K562 (cell line): ENCODE measurements at regions not wholly inside any gene's neighbourhood (a gene's known extent, or its start where the extent isn't known, plus 50 kb on each side); places are given as distances from the start of the nearest gene placed in this dataset.

Experiments used
- BHLHE40 ChIP-seq: IDR thresholded peaks from 2 replicates; pipeline ENCODE4 v1.6.1; 2011; ENCODE audit warnings: low read length, improper control_type of control experiment
- CBFA2T3 ChIP-seq: fragments of 450-650 bp; IDR thresholded peaks from 2 replicates; pipeline ENCODE4 v1.6.1; 2017
- CREB1 ChIP-seq, 2 experiments: sonication (generic) in 1 of 2; formaldehyde crosslinking in 1 of 2; IDR thresholded peaks; 2 replicates each; pipeline versions ENCODE4 v1.6.1 to v1.8.0; 2012 to 2022; ENCODE audit warnings: inconsistent platforms in 1 of 2, mild to moderate bottlenecking in 1 of 2, missing genetic modification reagents in 1 of 2, moderate library complexity in 1 of 2
- CREM ChIP-seq: IDR thresholded peaks from 2 replicates; pipeline ENCODE4 v1.6.1; 2014; ENCODE audit warnings: antibody characterized with exemption, low read depth
- EHMT2 ChIP-seq: fragments of 450-650 bp; IDR thresholded peaks from 2 replicates; pipeline ENCODE4 v1.6.1; 2018; ENCODE audit warnings: antibody characterized with exemption
- ELK1 ChIP-seq: sonication (generic); formaldehyde crosslinking; IDR thresholded peaks from 2 replicates; pipeline ENCODE4 v1.8.1; 2022; ENCODE audit warnings: missing genetic modification reagents
- EP400 ChIP-seq: fragments of 450-650 bp; IDR thresholded peaks from 2 replicates; pipeline ENCODE4 v1.6.1; 2017; ENCODE audit warnings: antibody characterized with exemption, mild to moderate bottlenecking, moderate library complexity
- FOXM1 ChIP-seq, 2 experiments: fragments of 450-650 bp in 1 of 2; sonication (generic) in 1 of 2; formaldehyde crosslinking in 1 of 2; IDR thresholded peaks; 2 replicates each; pipeline versions ENCODE4 v1.6.1 to v1.9.0; 2017 to 2022; ENCODE audit warnings: low read depth in 2 of 2, mild to moderate bottlenecking in 2 of 2, missing genetic modification reagents in 1 of 2, moderate library complexity in 1 of 2
- KAT8 ChIP-seq: fragments of 450-650 bp; IDR thresholded peaks from 2 replicates; pipeline ENCODE4 v1.6.1; 2016; ENCODE audit warnings: low read depth, mild to moderate bottlenecking
- KDM2B ChIP-seq: fragments of 250-450 bp; sonication (Bioruptor Pico); IDR thresholded peaks from 2 replicates; pipeline ENCODE4 v1.8.0; 2021; ENCODE audit warnings: mild to moderate bottlenecking, moderate library complexity
- LARP7 ChIP-seq: fragments of 450-650 bp; IDR thresholded peaks from 2 replicates; pipeline ENCODE4 v1.6.1; 2016
- LEF1 ChIP-seq: fragments of 450-650 bp; IDR thresholded peaks from 2 replicates; pipeline ENCODE4 v1.6.1; 2016; ENCODE audit warnings: mild to moderate bottlenecking
- MYBL2 ChIP-seq, 2 experiments: fragments of 450-650 bp in 1 of 2; sonication (generic) in 1 of 2; formaldehyde crosslinking in 1 of 2; IDR thresholded peaks; 2 replicates each; pipeline versions ENCODE4 v1.6.1 to v1.8.1; 2017 to 2022; ENCODE audit warnings: borderline replicate concordance in 1 of 2, inconsistent platforms in 1 of 2, low read depth in 1 of 2, mild to moderate bottlenecking in 1 of 2, missing genetic modification reagents in 1 of 2, moderate library complexity in 1 of 2
- MYC ChIP-seq, 2 experiments: fragments of 250-450 bp in 1 of 2; sonication (Bioruptor Pico) in 1 of 2; IDR thresholded peaks; 2 replicates each; pipeline versions ENCODE4 v1.5.1 to v1.6.1; 2012 to 2021; ENCODE audit warnings: low read depth in 2 of 2, borderline replicate concordance in 1 of 2, improper control_type of control experiment in 1 of 2, low read length in 1 of 2, mild to moderate bottlenecking in 1 of 2, moderate library complexity in 1 of 2
- RAD21 ChIP-seq, 2 experiments: fragments of 250-450 bp in 1 of 2; fragments of 450-650 bp in 1 of 2; sonication (Bioruptor Pico) in 1 of 2; formaldehyde crosslinking in 1 of 2; IDR thresholded peaks in 1 of 2; conservative IDR thresholded peaks in 1 of 2; 2 replicates each; pipeline versions ENCODE4 v1.4.0 to v1.8.0; 2020 to 2022; ENCODE audit warnings: mild to moderate bottlenecking in 2 of 2, moderate library complexity in 1 of 2
- SMAD4 ChIP-seq: fragments of 250-450 bp; sonication (Bioruptor Pico); conservative IDR thresholded peaks from 2 replicates; pipeline ENCODE4 v1.8.0; 2021; ENCODE audit warnings: inconsistent platforms, mild to moderate bottlenecking, moderate library complexity
- SMARCE1 ChIP-seq: fragments of 450-650 bp; IDR thresholded peaks from 2 replicates; pipeline ENCODE4 v1.7.1; 2016; ENCODE audit warnings: mild to moderate bottlenecking
- TCF3 ChIP-seq: sonication (generic); formaldehyde crosslinking; IDR thresholded peaks from 2 replicates; pipeline ENCODE4 v1.4.0; 2020; ENCODE audit warnings: mild to moderate bottlenecking, missing genetic modification reagents
- ZNF12 ChIP-seq: sonication (generic); formaldehyde crosslinking; IDR thresholded peaks from 2 replicates; pipeline ENCODE4 v1.4.0; 2020; ENCODE audit warnings: mild to moderate bottlenecking, missing genetic modification reagents
- ZNF318 ChIP-seq, 2 experiments: fragments of 450-650 bp; IDR thresholded peaks; 2 replicates each; pipeline ENCODE4 v1.6.1; 2016; ENCODE audit warnings: mild to moderate bottlenecking in 2 of 2, borderline replicate concordance in 1 of 2, low read depth in 1 of 2, moderate library complexity in 1 of 2
- ZNF444 ChIP-seq: fragments of 250-450 bp; sonication (Bioruptor Pico); IDR thresholded peaks from 2 replicates; pipeline ENCODE4 v1.4.0; 2020; ENCODE audit warnings: mild to moderate bottlenecking, moderate library complexity

GRCh38 chr14:65190312-65190711 is 88.0 kb upstream of the MAX start (continued):
- TF ChIP-seq ZNF318 (IDR thresholded peaks at IDR 0.05; ENCODE audit: borderline replicate concordance in 1 of 2, low read depth in 1 of 2) (no peak), LARP7 (no peak), MYC (IDR thresholded peaks at IDR 0.05; ENCODE audit: low read depth, low read length) (peak; percentile 68; the same call in 1 of the 2 replicates), MYC (CRISPR knock-in tag; IDR thresholded peaks at IDR 0.05; ENCODE audit: borderline replicate concordance, low read depth) (no peak), KDM2B (CRISPR knock-in tag) (no peak), CREM (no peak), SMAD4 (CRISPR knock-in tag) (no peak), TCF3 (CRISPR knock-in tag) (peak; percentile 84), CBFA2T3 (peak; percentile 79), FOXM1 (IDR thresholded peaks at IDR 0.05; ENCODE audit: low read depth) (no peak), FOXM1 (CRISPR knock-in tag; IDR thresholded peaks at IDR 0.05; ENCODE audit: low read depth) (no peak), EHMT2 (peak; percentile 68; the same call in 1 of the 2 replicates), CREB1 (IDR thresholded peaks at IDR 0.05) (no peak), CREB1 (CRISPR knock-in tag; IDR thresholded peaks at IDR 0.05) (no peak), RAD21 (CRISPR knock-in tag; conservative IDR thresholded peaks at IDR 0.05 in 1 of 2, IDR thresholded peaks at IDR 0.05 in 1 of 2) (no peak), BHLHE40 (peak; percentile 30; the same call in 1 of the 2 replicates), KAT8 (no peak), ZNF444 (CRISPR knock-in tag) (no peak), ELK1 (CRISPR knock-in tag) (no peak), ZNF12 (CRISPR knock-in tag) (no peak), SMARCE1 (peak; percentile 25; the same call in 1 of the 2 replicates), EP400 (no peak), MYBL2 (IDR thresholded peaks at IDR 0.05; ENCODE audit: low read depth) (no peak), MYBL2 (CRISPR knock-in tag; IDR thresholded peaks at IDR 0.05; ENCODE audit: borderline replicate concordance) (no peak), LEF1 (no peak)
